ENCODE measurements at regions not wholly inside any gene's neighbourhood (a gene's known extent, or its start where the extent isn't known, plus 50 kb on each side); places are given as distances from the start of the nearest gene placed in this dataset.

- H2AFZ ChIP-seq (ENCODE audit: low read length), result no peak overlapping the region
- ChIA-PET POLR2A (interaction anchor here (0.5 to 0.6 kb wide), 2 partner anchors 13 to 105 kb away, joined by 3 read pairs; no protein-coding TSS in a partner anchor), CTCF (ENCODE audit: unreplicated experiment) (no interaction called here)
- no peaks in the 10 kb centered on the region for H4K20me1 ChIP-seq (ENCODE audit: insufficient read depth, low read length)
- H3K4me3 ChIP-seq (ENCODE audit: low read depth, low read length, poor library complexity, severe bottlenecking), result no peak overlapping the region
- no peak overlapping the region for H3K4me2 ChIP-seq (ENCODE audit: low read length)
- no peak for TF ChIP-seq CTCF (conservative IDR thresholded peaks at IDR 0.05; ENCODE audit: low read length)
- TF ChIP-seq EZH2phosphoT487 (IDR thresholded peaks at IDR 0.05; ENCODE audit: borderline replicate concordance, low read depth, low read length), result no peak
- no peaks in the 10 kb centered on the region for H3K9me3 ChIP-seq (ENCODE audit: low read length)
- H3K36me3 ChIP-seq (ENCODE audit: insufficient read depth, low read length), result no peaks in the 10 kb centered on the region
- no peaks in the 10 kb centered on the region for H3K9me2 ChIP-seq (ENCODE audit: insufficient read depth, low read length)
- H3K79me2 ChIP-seq (ENCODE audit: insufficient read depth, low read depth, low read length), result no peaks in the 10 kb centered on the region
- DNase-seq (ENCODE audit: low spot score), result no peak
- H3K27ac ChIP-seq (ENCODE audit: low read depth, low read length, poor library complexity, severe bottlenecking), result no peak overlapping the region
- BruUV-seq (replicated peaks), result no TSS peak
- intact Hi-C loops (cut with micrococcal nuclease; ENCODE audit: unreplicated experiment), result no loop called here
- H3K4me1 ChIP-seq (ENCODE audit: insufficient read depth, low read length, poor library complexity, severe bottlenecking), result peaks cover 8% of the 10 kb centered on the region
Observed at GRCh38 chr11:26187639-26188038, 144.3 kb upstream of the ANO3 start.

GRCh38 chr11:26188554-26188953 lies 143.4 kb upstream of the ANO3 start:
- intact Hi-C loops (cut with micrococcal nuclease; ENCODE audit: unreplicated experiment), result no loop called here
- CTCF ChIA-PET (ENCODE audit: unreplicated experiment), result interaction anchor here (1.1 kb wide), 1 partner anchor 206 kb away, joined by 4 read pairs; no protein-coding TSS in a partner anchor
- BruUV-seq (replicated peaks), result no TSS peak

More at GRCh38 chr11:26188554-26188953, 143.4 kb upstream of the ANO3 start:
- Histone ChIP-seq H3K9me2 (ENCODE audit: insufficient read depth, low read length) (no peaks in the 10 kb centered on the region), H3K36me3 (ENCODE audit: insufficient read depth, low read length) (no peaks in the 10 kb centered on the region), H3K4me2 (ENCODE audit: low read length) (no peak overlapping the region), H2AFZ (ENCODE audit: low read length) (peak overlapping the region; percentile 9; the same call in 1 of the 2 replicates), H3K4me3 (ENCODE audit: low read depth, low read length, poor library complexity, severe bottlenecking) (no peak overlapping the region), H4K20me1 (ENCODE audit: insufficient read depth, low read length) (no peaks in the 10 kb centered on the region), H3K9me3 (ENCODE audit: low read length) (no peaks in the 10 kb centered on the region), H3K27ac (ENCODE audit: low read depth, low read length, poor library complexity, severe bottlenecking) (no peak overlapping the region), H3K4me1 (ENCODE audit: insufficient read depth, low read length, poor library complexity, severe bottlenecking) (peaks cover 8% of the 10 kb centered on the region), H3K79me2 (ENCODE audit: insufficient read depth, low read depth, low read length) (no peaks in the 10 kb centered on the region)
- DNase-seq (ENCODE audit: low spot score), result no peak
- POLR2A ChIA-PET, result interaction anchor here (0.5 kb wide), 1 partner anchor 29 kb away, joined by 3 read pairs; no protein-coding TSS in a partner anchor
- TF ChIP-seq CTCF (conservative IDR thresholded peaks at IDR 0.05; ENCODE audit: low read length) (no peak), EZH2phosphoT487 (IDR thresholded peaks at IDR 0.05; ENCODE audit: borderline replicate concordance, low read depth, low read length) (no peak)
